ENCODE measurements at regions not wholly inside any gene's neighbourhood (a gene's known extent, or its start where the extent isn't known, plus 50 kb on each side); places are given as distances from the start of the nearest gene placed in this dataset.
A peak's percentile ranks its signal among the peaks of the same experiment; 100 is the strongest.

GRCh38 chr13:110012102-110012739 is 225.8 kb upstream of the IRS2 start:
- DNase-seq = no peak
- 63 to 80% methylated on average over 2 of the region's 2 CpGs for WGBS, 2 donors
- peaks cover 12 to 16% (median 12%) of the 10 kb centered on the region in 3 donors for H3K4me1 ChIP-seq
- no peaks in the 10 kb centered on the region for H3K27me3 ChIP-seq
- no peak for TF ChIP-seq CTCF (IDR thresholded peaks at IDR 0.05)
- no peak for FAIRE-seq
- intact Hi-C loops (cut with DNase I) = no loop called here
- ATAC-seq = peak in 2 of 4 donors; percentile 9 to 65
- H3K9me3 ChIP-seq = no peaks in the 10 kb centered on the region
- no peaks in the 10 kb centered on the region for H3K36me3 ChIP-seq
- no peak overlapping the region for H3K27ac ChIP-seq
- no peak overlapping the region for H3K4me3 ChIP-seq

GRCh38 chr13:110010404-110011138 is 224.2 kb upstream of the IRS2 start:
- no peaks in the 10 kb centered on the region for H3K9me3 ChIP-seq
- WGBS, 2 donors = 46 to 51% methylated on average over 5 of the region's 5 CpGs
- ATAC-seq (no peak), FAIRE-seq (no peak), DNase-seq (no peak)
- H3K27ac ChIP-seq = peak overlapping the region in 1 of 4 donors; percentile 10
- no peak for TF ChIP-seq CTCF (IDR thresholded peaks at IDR 0.05)
- H3K4me1 ChIP-seq = peaks cover 8 to 14% (median 11%) of the 10 kb centered on the region in 3 donors
- no peaks in the 10 kb centered on the region for H3K27me3 ChIP-seq
- H3K4me3 ChIP-seq = no peak overlapping the region
- intact Hi-C loops (cut with DNase I) = no loop called here
- no peaks in the 10 kb centered on the region for H3K36me3 ChIP-seq

GRCh38 chr13:110008816-110009215 is 222.4 kb upstream of the IRS2 start:
- H3K4me1 ChIP-seq = no peaks in the 10 kb centered on the region
- no peak for FAIRE-seq
- H3K27me3 ChIP-seq = no peaks in the 10 kb centered on the region
- H3K9me3 ChIP-seq = no peaks in the 10 kb centered on the region
- no peak for ATAC-seq
- no peaks in the 10 kb centered on the region for H3K36me3 ChIP-seq
- no peak for DNase-seq
- H3K4me3 ChIP-seq = no peak overlapping the region
- H3K27ac ChIP-seq = no peak overlapping the region
- WGBS, 2 donors = 83 to 92% methylated on average over 3 of the region's 3 CpGs
- intact Hi-C loops (cut with DNase I) = no loop called here
- no peak for TF ChIP-seq CTCF (IDR thresholded peaks at IDR 0.05)

GRCh38 chr13:110006304-110006703 is 219.9 kb upstream of the IRS2 start:
- TF ChIP-seq CTCF (IDR thresholded peaks at IDR 0.05) = no peak
- H3K9me3 ChIP-seq = no peaks in the 10 kb centered on the region
- ATAC-seq = peak in 3 of 4 donors; percentile 26 to 59 (median 57)
- intact Hi-C loops (cut with DNase I) = no loop called here
- no peaks in the 10 kb centered on the region for H3K27me3 ChIP-seq
- no peaks in the 10 kb centered on the region for H3K36me3 ChIP-seq
- WGBS, 2 donors = 74 to 82% methylated on average over 8 of the region's 8 CpGs
- FAIRE-seq = no peak
- H3K4me3 ChIP-seq = no peak overlapping the region
- H3K4me1 ChIP-seq = no peaks in the 10 kb centered on the region
- no peak for DNase-seq
- H3K27ac ChIP-seq = no peak overlapping the region

GRCh38 chr13:110005563-110005962 is 219.2 kb upstream of the IRS2 start:
- Histone ChIP-seq H3K4me3 (no peak overlapping the region), H3K36me3 (no peaks in the 10 kb centered on the region), H3K27me3 (no peaks in the 10 kb centered on the region), H3K27ac (no peak overlapping the region), H3K9me3 (no peaks in the 10 kb centered on the region), H3K4me1 (no peaks in the 10 kb centered on the region)
- DNase-seq (no peak), FAIRE-seq (no peak), ATAC-seq (no peak)
- intact Hi-C loops (cut with DNase I) = no loop called here
- TF ChIP-seq CTCF (IDR thresholded peaks at IDR 0.05) = no peak
- WGBS, 2 donors = 40 to 87% methylated on average over 2 of the region's 2 CpGs

Measured in pancreas (tissue), 10 donors.